Activated naive CD4-positive, alpha-beta T cell (primary cell): ENCODE measurements at regions not wholly inside any gene's neighbourhood (a gene's known extent, or its start where the extent isn't known, plus 50 kb on each side); places are given as distances from the start of the nearest gene placed in this dataset.

Experiments used
- DNase-seq, 4 experiments: peaks; one replicate each; lab custom pipeline; 2025; lab: John Stamatoyannopoulos, UW

- DNase-seq: no peak
Observed at GRCh38 chr6:87806635-87807034, 104.6 kb upstream of the AKIRIN2 start.

GRCh38 chr6:87806099-87806498 lies 104.1 kb upstream of the AKIRIN2 start:
- DNase-seq: no peak

GRCh38 chr6:87803791-87804190 lies 101.8 kb upstream of the AKIRIN2 start:
- no peak for DNase-seq

GRCh38 chr6:87799651-87800050 lies 97.6 kb upstream of the AKIRIN2 start:
- DNase-seq: no peak

GRCh38 chr6:87798393-87799278 lies 96.6 kb upstream of the AKIRIN2 start:
- no peak for DNase-seq

- DNase-seq: no peak
Observed at GRCh38 chr6:87794922-87795885, 93.2 kb upstream of the AKIRIN2 start.

GRCh38 chr6:87793315-87793714 lies 91.3 kb upstream of the AKIRIN2 start:
- DNase-seq: no peak

GRCh38 chr6:87791982-87792381 lies 89.9 kb upstream of the AKIRIN2 start:
- DNase-seq: no peak

GRCh38 chr6:87791485-87791884 lies 89.5 kb upstream of the AKIRIN2 start:
- no peak for DNase-seq

- DNase-seq: no peak
Observed at GRCh38 chr6:87791029-87791428, 89.0 kb upstream of the AKIRIN2 start.

- no peak for DNase-seq
Observed at GRCh38 chr6:87789900-87790290, 87.9 kb upstream of the AKIRIN2 start.

- DNase-seq: no peak
Observed at GRCh38 chr6:87789198-87789899, 87.3 kb upstream of the AKIRIN2 start.

GRCh38 chr6:87788141-87788540 lies 86.1 kb upstream of the AKIRIN2 start:
- no peak for DNase-seq

GRCh38 chr6:87785229-87785862 lies 83.3 kb upstream of the AKIRIN2 start:
- no peak for DNase-seq

GRCh38 chr6:87784690-87785089 lies 82.7 kb upstream of the AKIRIN2 start:
- DNase-seq: no peak

GRCh38 chr6:87784051-87784450 lies 82.0 kb upstream of the AKIRIN2 start:
- no peak for DNase-seq

GRCh38 chr6:87779542-87779941 lies 77.5 kb upstream of the AKIRIN2 start:
- DNase-seq: no peak

- DNase-seq: no peak
Observed at GRCh38 chr6:87772597-87773530, 70.8 kb upstream of the AKIRIN2 start.

- DNase-seq: no peak
Observed at GRCh38 chr6:87767478-87767877, 65.4 kb upstream of the AKIRIN2 start.

- no peak for DNase-seq
Observed at GRCh38 chr6:87766211-87766610, 64.2 kb upstream of the AKIRIN2 start.

GRCh38 chr6:87763901-87764300 lies 61.9 kb upstream of the AKIRIN2 start:
- no peak for DNase-seq
